ENCODE measurements at regions not wholly inside any gene's neighbourhood (a gene's known extent, or its start where the extent isn't known, plus 50 kb on each side); places are given as distances from the start of the nearest gene placed in this dataset.

GRCh38 chr13:22238269-22238668 is 567.4 kb downstream of the FGF9 start (continued):
- TF ChIP-seq CTCF (IDR thresholded peaks at IDR 0.05 in 2 of 3, conservative IDR thresholded peaks at IDR 0.05 in 1 of 3; ENCODE audit: borderline replicate concordance in 1 of 3, insufficient read depth in 1 of 3, low read depth in 2 of 3, low read length in 2 of 3), result no peak
- TF ChIP-seq JUND (IDR thresholded peaks at IDR 0.05), result no peak
- no peak for TF ChIP-seq ZNF274 (IDR thresholded peaks at IDR 0.05; ENCODE audit: low read depth, low read length)
- TF ChIP-seq RAD21 (IDR thresholded peaks at IDR 0.05; ENCODE audit: low read depth), result no peak
- no peak for TF ChIP-seq ZBTB33 (IDR thresholded peaks at IDR 0.05; ENCODE audit: extremely low read depth, insufficient replicate concordance, low read length)
- TF ChIP-seq SRF (IDR thresholded peaks at IDR 0.05; ENCODE audit: low read depth), result no peak
- TF ChIP-seq EZH2 (IDR thresholded peaks at IDR 0.05), result no peak

GRCh38 chr13:22240716-22241115 is 569.8 kb downstream of the FGF9 start:
- ATAC-seq (no peak), DNase-seq (ENCODE audit: low read depth, low spot score) (no peak)
- CTCF ChIA-PET, result no interaction called here
- no TSS peak for BruUV-seq (replicated peaks)
- POLR2A ChIA-PET, result no interaction called here
- Histone ChIP-seq H3K4me1 (ENCODE audit: control insufficient read depth in 1 of 2, insufficient read depth in 2 of 2, low read length in 2 of 2) (peaks cover 4 to 7% of the 10 kb centered on the region in 2 experiments), H3K27ac (ENCODE audit: low read depth, low read length) (no peak overlapping the region), H3K79me2 (ENCODE audit: insufficient read depth, low read length) (no peaks in the 10 kb centered on the region), H3K9ac (ENCODE audit: low read length) (no peak overlapping the region), H4K20me1 (ENCODE audit: insufficient read depth) (no peaks in the 10 kb centered on the region), H3K36me3 (ENCODE audit: control insufficient read depth in 1 of 2, insufficient read depth in 2 of 2, low read length in 2 of 2) (no peaks in the 10 kb centered on the region), H2AFZ (ENCODE audit: low read depth, low read length, poor library complexity, severe bottlenecking) (no peak overlapping the region), H3K9me3 (ENCODE audit: control insufficient read depth in 1 of 2, insufficient read depth in 1 of 2, low read depth in 1 of 2, low read length in 2 of 2) (no peaks in the 10 kb centered on the region), H3K27me3 (ENCODE audit: insufficient read depth, low read length) (no peaks in the 10 kb centered on the region), H3K9me2 (ENCODE audit: insufficient read depth) (no peaks in the 10 kb centered on the region), H3K4me2 (ENCODE audit: low read length) (no peak overlapping the region), H3K4me3 (replicated peaks in 1 of 2; ENCODE audit: low read depth in 1 of 2, low read length in 2 of 2) (no peak overlapping the region)
- RAD21 ChIA-PET (ENCODE audit: low non-redundant PET in 1 of 2, low total read pairs in 2 of 2, uncharacterized antibody in 2 of 2, unreplicated experiment in 2 of 2), result no interaction called here
- intact Hi-C loops (cut with micrococcal nuclease), result no loop called here
- no peak for TF ChIP-seq POLR2AphosphoS5 (IDR thresholded peaks at IDR 0.05; ENCODE audit: low read depth, low read length)
- TF ChIP-seq YY1 (IDR thresholded peaks at IDR 0.05; ENCODE audit: extremely low read depth, insufficient replicate concordance, low read depth, low read length), result no peak
- TF ChIP-seq ZNF274 (IDR thresholded peaks at IDR 0.05; ENCODE audit: low read depth, low read length), result no peak
- no peak for TF ChIP-seq RAD21 (IDR thresholded peaks at IDR 0.05; ENCODE audit: low read depth)
- no peak for TF ChIP-seq POLR2A (IDR thresholded peaks at IDR 0.05; ENCODE audit: borderline replicate concordance, extremely low read depth, insufficient read depth, insufficient read length)
- no peak for TF ChIP-seq REST (IDR thresholded peaks at IDR 0.05; ENCODE audit: low read depth)
- TF ChIP-seq CBX3 (IDR thresholded peaks at IDR 0.05; ENCODE audit: low read depth), result no peak
- no peak for TF ChIP-seq FOSL1 (IDR thresholded peaks at IDR 0.05; ENCODE audit: low read depth)
- TF ChIP-seq EZH2phosphoT487 (IDR thresholded peaks at IDR 0.05; ENCODE audit: borderline replicate concordance), result no peak
- TF ChIP-seq SIN3A (IDR thresholded peaks at IDR 0.05; ENCODE audit: low read depth), result no peak
- TF ChIP-seq EZH2 (IDR thresholded peaks at IDR 0.05), result no peak
- no peak for TF ChIP-seq ELF1 (IDR thresholded peaks at IDR 0.05; ENCODE audit: borderline replicate concordance, low read depth)
- TF ChIP-seq SP1 (IDR thresholded peaks at IDR 0.05; ENCODE audit: low read depth), result no peak

Data from HCT116 (cell line).